SU-DHL-6 (cell line): ENCODE measurements at regions not wholly inside any gene's neighbourhood (a gene's known extent, or its start where the extent isn't known, plus 50 kb on each side); places are given as distances from the start of the nearest gene placed in this dataset.

ENCODE experiments used
- H2AFZ ChIP-seq: fragments of 200-600 bp; sonication (generic); 2 replicates; pipeline ENCODE4 v1.6.1; 2014; ENCODE audit warnings: low read depth, mild to moderate bottlenecking, moderate library complexity, mixed read lengths, antibody characterized with exemption, low read length; ENCODE audit not compliant: severe bottlenecking
- H3F3A ChIP-seq: fragments of 200-600 bp; shearing (Covaris generic); 2 replicates; pipeline ENCODE4 v1.6.0; 2016; ENCODE audit warnings: antibody characterized with exemption, mild to moderate bottlenecking; ENCODE audit not compliant: insufficient read depth
- H3K27ac ChIP-seq: fragments of 200-600 bp; sonication (generic); 2 replicates; pipeline ENCODE4 v1.5.1; 2016; ENCODE audit warnings: low read depth, mild to moderate bottlenecking, low read length, moderate library complexity, mixed read lengths
- H3K27me3 ChIP-seq: fragments of 200-600 bp; sonication (generic), shearing (Covaris generic); 2 replicates; pipeline ENCODE4 v1.6.0; 2014; ENCODE audit warnings: mild to moderate bottlenecking, low read length
- H3K36me3 ChIP-seq: fragments of 200-600 bp; sonication (generic); 2 replicates; pipeline ENCODE4 v1.6.1; 2014; ENCODE audit warnings: mild to moderate bottlenecking, low read length, mixed read lengths
- H3K4me2 ChIP-seq: fragments of 300-600, 200-600 bp; shearing (Covaris generic), sonication (generic); 2 replicates; pipeline ENCODE4 v1.6.0; 2014; ENCODE audit warnings: low read length, low read depth, mild to moderate bottlenecking; ENCODE audit not compliant: poor library complexity, severe bottlenecking
- H3K4me3 ChIP-seq: fragments of 200-600 bp; sonication (generic); 2 replicates; pipeline ENCODE4 v1.5.1; 2014; ENCODE audit warnings: antibody characterized with exemption, low read length, mild to moderate bottlenecking, mixed read lengths; ENCODE audit not compliant: insufficient read depth, poor library complexity, severe bottlenecking
- H3K79me2 ChIP-seq: fragments of 200-600 bp; sonication (generic); 2 replicates; pipeline ENCODE4 v1.6.1; 2014; ENCODE audit warnings: mild to moderate bottlenecking, low read length, moderate library complexity; ENCODE audit not compliant: insufficient read depth
- H3K9ac ChIP-seq: fragments of 200-600 bp; sonication (generic); 2 replicates; pipeline ENCODE4 v1.7.0; 2014; ENCODE audit warnings: mild to moderate bottlenecking, low read length
- H3K9me2 ChIP-seq: fragments of 200-600 bp; sonication (generic); replicated peaks from 2 replicates; pipeline ENCODE4 v1.6.1; 2014; ENCODE audit warnings: low read length; ENCODE audit not compliant: insufficient read depth
- H3K9me3 ChIP-seq: fragments of 200-600 bp; sonication (generic); 2 replicates; pipeline ENCODE4 v1.6.1; 2014; ENCODE audit warnings: low read length, mixed read lengths; ENCODE audit not compliant: insufficient read depth
- H4K20me1 ChIP-seq: fragments of 200-600 bp; sonication (generic); 2 replicates; pipeline ENCODE4 v1.6.1; 2014; ENCODE audit warnings: low read depth, mild to moderate bottlenecking, antibody characterized with exemption, low read length, moderate library complexity, mixed read lengths
- EZH2phosphoT487 ChIP-seq: fragments of 200-600 bp; sonication (generic), shearing (Covaris generic); conservative IDR thresholded peaks from 2 replicates; pipeline ENCODE4 v1.6.1; 2018; ENCODE audit warnings: mild to moderate bottlenecking, antibody characterized with exemption, low read length, moderate library complexity, mixed read lengths
- TF ChIP-seq, protein P1 (sequence below): fragments of 200-600 bp; sonication (generic); IDR thresholded peaks from one replicate; pipeline ENCODE4 v1.5.1; 2017; ENCODE audit warnings: antibody characterized with exemption, mild to moderate bottlenecking, low read length, moderate library complexity; ENCODE audit not compliant: insufficient read depth, poor library complexity, severe bottlenecking

DNA sequence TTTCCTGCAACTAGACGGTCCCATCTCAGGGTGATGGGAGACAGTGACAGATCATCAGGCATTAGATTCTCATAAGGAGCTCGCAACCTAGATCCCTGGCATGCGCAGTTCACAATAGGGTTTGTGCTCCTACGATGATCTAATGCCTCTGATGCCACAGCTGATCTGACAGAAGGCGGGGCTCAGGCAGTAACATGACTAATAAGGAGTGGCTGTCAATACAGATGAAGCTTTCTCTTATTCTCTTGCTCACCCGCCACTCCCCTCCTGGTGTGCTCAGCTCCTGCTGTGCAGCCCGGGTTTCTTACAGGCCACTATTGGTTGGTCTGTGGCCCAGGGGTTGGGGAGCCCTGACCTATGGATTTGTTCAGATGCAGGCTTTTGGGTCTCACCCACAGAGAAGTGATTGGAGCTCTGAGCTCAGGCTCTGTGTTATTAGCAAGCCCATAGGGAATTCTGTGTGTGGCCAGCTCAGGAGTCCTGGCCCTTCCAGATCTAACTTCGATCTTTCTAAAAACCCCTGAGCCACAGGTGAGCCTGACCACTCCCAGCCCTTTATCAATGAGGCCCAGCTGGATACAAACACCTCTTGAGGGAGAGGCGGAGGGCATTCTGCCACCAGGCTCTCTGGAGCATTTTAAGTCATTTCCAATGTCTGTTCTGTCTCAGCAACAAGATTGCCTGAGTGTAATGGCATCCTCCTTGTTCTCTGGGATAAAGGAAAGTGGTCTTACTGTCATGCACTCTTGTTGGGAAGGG lies 351.8 kb downstream of the BUD13 start:
- no peak for TF ChIP-seq EZH2phosphoT487
- TF ChIP-seq, protein P1, sequence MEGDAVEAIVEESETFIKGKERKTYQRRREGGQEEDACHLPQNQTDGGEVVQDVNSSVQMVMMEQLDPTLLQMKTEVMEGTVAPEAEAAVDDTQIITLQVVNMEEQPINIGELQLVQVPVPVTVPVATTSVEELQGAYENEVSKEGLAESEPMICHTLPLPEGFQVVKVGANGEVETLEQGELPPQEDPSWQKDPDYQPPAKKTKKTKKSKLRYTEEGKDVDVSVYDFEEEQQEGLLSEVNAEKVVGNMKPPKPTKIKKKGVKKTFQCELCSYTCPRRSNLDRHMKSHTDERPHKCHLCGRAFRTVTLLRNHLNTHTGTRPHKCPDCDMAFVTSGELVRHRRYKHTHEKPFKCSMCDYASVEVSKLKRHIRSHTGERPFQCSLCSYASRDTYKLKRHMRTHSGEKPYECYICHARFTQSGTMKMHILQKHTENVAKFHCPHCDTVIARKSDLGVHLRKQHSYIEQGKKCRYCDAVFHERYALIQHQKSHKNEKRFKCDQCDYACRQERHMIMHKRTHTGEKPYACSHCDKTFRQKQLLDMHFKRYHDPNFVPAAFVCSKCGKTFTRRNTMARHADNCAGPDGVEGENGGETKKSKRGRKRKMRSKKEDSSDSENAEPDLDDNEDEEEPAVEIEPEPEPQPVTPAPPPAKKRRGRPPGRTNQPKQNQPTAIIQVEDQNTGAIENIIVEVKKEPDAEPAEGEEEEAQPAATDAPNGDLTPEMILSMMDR = no peak

GRCh38 chr11:116420030-116420429 lies 352.8 kb downstream of the BUD13 start:
- Histone ChIP-seq H3K27ac (no peak overlapping the region), H3K9me2 (no peaks in the 10 kb centered on the region), H3F3A (no peaks in the 10 kb centered on the region), H3K27me3 (no peaks in the 10 kb centered on the region), H4K20me1 (no peaks in the 10 kb centered on the region), H2AFZ (no peak overlapping the region), H3K36me3 (no peaks in the 10 kb centered on the region), H3K9me3 (no peaks in the 10 kb centered on the region), H3K9ac (no peak overlapping the region), H3K4me2 (no peak overlapping the region), H3K79me2 (no peaks in the 10 kb centered on the region), H3K4me3 (no peak overlapping the region)
- no peak for TF ChIP-seq EZH2phosphoT487
- TF ChIP-seq, protein P1 = no peak

More for the DNA sequence above, 351.8 kb downstream of the BUD13 start:
- Histone ChIP-seq H3K4me2 (no peak overlapping the region), H3K36me3 (no peaks in the 10 kb centered on the region), H4K20me1 (no peaks in the 10 kb centered on the region), H3K4me3 (no peak overlapping the region), H2AFZ (no peak overlapping the region), H3K27me3 (no peaks in the 10 kb centered on the region), H3K9me3 (no peaks in the 10 kb centered on the region), H3F3A (no peaks in the 10 kb centered on the region), H3K79me2 (no peaks in the 10 kb centered on the region), H3K9me2 (no peaks in the 10 kb centered on the region), H3K9ac (no peak overlapping the region), H3K27ac (no peak overlapping the region)

GRCh38 chr11:116418388-116419041 lies 354.3 kb downstream of the BUD13 start:
- no peaks in the 10 kb centered on the region for H3F3A ChIP-seq
- H2AFZ ChIP-seq = no peak overlapping the region
- H3K4me3 ChIP-seq = no peak overlapping the region
- H4K20me1 ChIP-seq = no peaks in the 10 kb centered on the region
- no peak overlapping the region for H3K4me2 ChIP-seq
- no peaks in the 10 kb centered on the region for H3K9me3 ChIP-seq
- no peaks in the 10 kb centered on the region for H3K79me2 ChIP-seq
- H3K27me3 ChIP-seq = no peaks in the 10 kb centered on the region
- no peak overlapping the region for H3K27ac ChIP-seq
- H3K9ac ChIP-seq = no peak overlapping the region
- H3K9me2 ChIP-seq = no peaks in the 10 kb centered on the region
- TF ChIP-seq EZH2phosphoT487 = no peak
- TF ChIP-seq, protein P1 = no peak
- no peaks in the 10 kb centered on the region for H3K36me3 ChIP-seq
